HEK293 (cell line): ENCODE measurements at regions not wholly inside any gene's neighbourhood (a gene's known extent, or its start where the extent isn't known, plus 50 kb on each side); places are given as distances from the start of the nearest gene placed in this dataset.

Experiments
- CTCF ChIA-PET: fragments of 350-600 bp; formaldehyde crosslinking; extraction: SDS; loops from one replicate; lab custom pipeline; 2021; ENCODE audit warnings: antibody characterized with exemption; lab: Yijun Ruan, JAX
- POLR2A ChIA-PET: fragments of 300-600 bp; formaldehyde crosslinking; extraction: SDS; loops from one replicate; lab custom pipeline; 2020; ENCODE audit warnings: antibody characterized with exemption, inconsistent platforms; lab: Yijun Ruan, JAX
- H3K27ac ChIP-seq: fragments of 200-500 bp; sonication (Bioruptor generic); 2 replicates; pipeline ENCODE4 v1.5.1; 2014; ENCODE audit warnings: low read depth, low read length, control low read depth, inconsistent platforms; ENCODE audit errors: extremely low read depth
- H3K36me3 ChIP-seq, 2 experiments: fragments of 200-500 bp in 1 of 2; sonication (Bioruptor generic) in 1 of 2; 1 replicate in 1 of 2; 2 replicates in 1 of 2; pipeline ENCODE4 v1.5.1; 2014 to 2017; ENCODE audit warnings: inconsistent platforms in 2 of 2, low read length in 2 of 2; ENCODE audit not compliant: control insufficient read depth in 2 of 2, insufficient read depth in 1 of 2
- H3K4me1 ChIP-seq: fragments of 200-500 bp; sonication (Bioruptor generic); 2 replicates; pipeline ENCODE4 v1.5.1; 2014; ENCODE audit warnings: mild to moderate bottlenecking, low read length, inconsistent platforms; ENCODE audit not compliant: control insufficient read depth, insufficient read depth
- H3K4me3 ChIP-seq: 2 replicates; pipeline ENCODE4 v1.5.1; 2011; ENCODE audit warnings: low read depth, mild to moderate bottlenecking, control low read depth, low read length, moderate library complexity
- H3K9me3 ChIP-seq: fragments of 200-500 bp; sonication (Bioruptor generic); 2 replicates; pipeline ENCODE4 v1.5.1; 2014; ENCODE audit warnings: low read depth, low read length, inconsistent platforms; ENCODE audit not compliant: control insufficient read depth, insufficient read depth
- GLI2 ChIP-seq: fragments of 450-650 bp; formaldehyde crosslinking; IDR thresholded peaks from 2 replicates; pipeline ENCODE4; 2017; ENCODE audit warnings: missing biosample characterization, missing genetic modification characterization, low read depth, borderline replicate concordance
- HOXA7 ChIP-seq: sonication (generic); formaldehyde crosslinking; IDR thresholded peaks from 2 replicates; pipeline ENCODE4 v1.8.1; 2022; ENCODE audit warnings: missing genetic modification reagents, borderline replicate concordance
- KLF8 ChIP-seq: fragments of 450-650 bp; formaldehyde crosslinking; IDR thresholded peaks from 2 replicates; pipeline ENCODE4 v1.5.1; 2016; ENCODE audit warnings: missing biosample characterization, missing genetic modification characterization
- MYNN ChIP-seq: fragments of 450-650 bp; formaldehyde crosslinking; IDR thresholded peaks from 2 replicates; pipeline ENCODE4 v1.5.1; 2016; ENCODE audit warnings: missing biosample characterization, missing genetic modification characterization, borderline replicate concordance
- OSR2 ChIP-seq: fragments of 450-650 bp; formaldehyde crosslinking; IDR thresholded peaks from 2 replicates; pipeline ENCODE4 v1.5.1; 2016; ENCODE audit warnings: missing biosample characterization, missing genetic modification characterization
- SALL2 ChIP-seq: fragments of 450-650 bp; formaldehyde crosslinking; IDR thresholded peaks from 2 replicates; pipeline ENCODE4 v1.5.0; 2017; ENCODE audit warnings: missing biosample characterization, mild to moderate bottlenecking, missing genetic modification characterization, borderline replicate concordance
- SP3 ChIP-seq: fragments of 450-650 bp; formaldehyde crosslinking; IDR thresholded peaks from 2 replicates; pipeline ENCODE4 v1.5.1; 2016; ENCODE audit warnings: missing biosample characterization, missing genetic modification characterization
- ZBTB11 ChIP-seq: fragments of 450-650 bp; formaldehyde crosslinking; conservative IDR thresholded peaks from 2 replicates; pipeline ENCODE4 v1.5.1; 2016; ENCODE audit warnings: low read depth, missing biosample characterization, missing genetic modification characterization
- ZBTB8A ChIP-seq: fragments of 450-650 bp; formaldehyde crosslinking; IDR thresholded peaks from 2 replicates; pipeline ENCODE4 v1.5.1; 2016; ENCODE audit warnings: missing biosample characterization, missing genetic modification characterization
- ZNF10 ChIP-seq: fragments of 450-650 bp; formaldehyde crosslinking; IDR thresholded peaks from 2 replicates; pipeline ENCODE4 v1.5.1; 2017; ENCODE audit warnings: missing biosample characterization, missing genetic modification characterization
- ZNF157 ChIP-seq: fragments of 450-650 bp; formaldehyde crosslinking; IDR thresholded peaks from 2 replicates; pipeline ENCODE4 v1.5.1; 2016; ENCODE audit warnings: missing biosample characterization, missing genetic modification characterization
- ZNF274 ChIP-seq, 2 experiments: fragments of 200-500 bp in 1 of 2; fragments of 450-650 bp in 1 of 2; sonication (Bioruptor generic) in 1 of 2; formaldehyde crosslinking in 1 of 2; IDR thresholded peaks; 2 replicates each; pipeline versions ENCODE4 v1.5.1 to v1.6.1; 2014 to 2016; ENCODE audit warnings: borderline replicate concordance in 1 of 2, inconsistent platforms in 1 of 2, low read length in 1 of 2, missing biosample characterization in 1 of 2, missing genetic modification characterization in 1 of 2
- ZNF324 ChIP-seq: fragments of 450-650 bp; formaldehyde crosslinking; IDR thresholded peaks from 2 replicates; pipeline ENCODE4 v1.5.1; 2016; ENCODE audit warnings: missing biosample characterization, missing genetic modification characterization
- ZNF404 ChIP-seq: fragments of 450-650 bp; formaldehyde crosslinking; IDR thresholded peaks from 2 replicates; pipeline ENCODE4 v1.5.1; 2017; ENCODE audit warnings: missing biosample characterization, missing genetic modification characterization
- ZNF426 ChIP-seq: fragments of 450-650 bp; formaldehyde crosslinking; IDR thresholded peaks from 2 replicates; pipeline ENCODE4 v1.5.1; 2017; ENCODE audit warnings: missing biosample characterization, missing genetic modification characterization, mild to moderate bottlenecking, inconsistent platforms, moderate library complexity
- ZNF521 ChIP-seq: fragments of 450-650 bp; formaldehyde crosslinking; IDR thresholded peaks from 2 replicates; pipeline ENCODE4 v1.5.1; 2017; ENCODE audit warnings: missing biosample characterization, mild to moderate bottlenecking, missing genetic modification characterization
- ZNF561 ChIP-seq: fragments of 450-650 bp; IDR thresholded peaks from 2 replicates; pipeline ENCODE4 v1.5.1; 2018; ENCODE audit warnings: missing biosample characterization, missing genetic modification characterization, borderline replicate concordance
- ZNF645 ChIP-seq: fragments of 450-650 bp; formaldehyde crosslinking; IDR thresholded peaks from 2 replicates; pipeline ENCODE4; 2016; ENCODE audit warnings: missing biosample characterization, missing genetic modification characterization
- ZNF707 ChIP-seq: fragments of 450-650 bp; formaldehyde crosslinking; IDR thresholded peaks from 2 replicates; pipeline ENCODE4 v1.5.1; 2016; ENCODE audit warnings: missing biosample characterization, missing genetic modification characterization
- ZNF777 ChIP-seq: fragments of 450-650 bp; formaldehyde crosslinking; IDR thresholded peaks from 2 replicates; pipeline ENCODE4 v1.5.1; 2017; ENCODE audit warnings: missing biosample characterization, missing genetic modification characterization, borderline replicate concordance
- ZNF792 ChIP-seq: fragments of 450-650 bp; formaldehyde crosslinking; IDR thresholded peaks from 2 replicates; pipeline ENCODE4 v1.5.1; 2016; ENCODE audit warnings: missing biosample characterization, missing genetic modification characterization
- ZNF830 ChIP-seq: fragments of 450-650 bp; IDR thresholded peaks from 2 replicates; pipeline ENCODE4 v1.5.0; 2018; ENCODE audit warnings: missing biosample characterization, missing genetic modification characterization, low read depth, mild to moderate bottlenecking, moderate library complexity
- ZSCAN23 ChIP-seq: fragments of 450-650 bp; formaldehyde crosslinking; IDR thresholded peaks from 2 replicates; pipeline ENCODE4 v1.5.1; 2016; ENCODE audit warnings: missing biosample characterization, missing genetic modification characterization
- TF ChIP-seq, protein P1 (sequence below): fragments of 450-650 bp; formaldehyde crosslinking; IDR thresholded peaks from 2 replicates; pipeline ENCODE4 v1.5.1; 2016; ENCODE audit warnings: missing biosample characterization, missing genetic modification characterization
- TF ChIP-seq, protein P2 (sequence below): fragments of 450-650 bp; formaldehyde crosslinking; IDR thresholded peaks from 2 replicates; pipeline ENCODE4 v1.5.1; 2016; ENCODE audit warnings: missing biosample characterization, missing genetic modification characterization

- POLR2A ChIA-PET, result no interaction called here
- CTCF ChIA-PET, result no interaction called here
Measured at GRCh38 chr1:194040496-194040895, 854.1 kb upstream of the B3GALT2 start.

DNA sequence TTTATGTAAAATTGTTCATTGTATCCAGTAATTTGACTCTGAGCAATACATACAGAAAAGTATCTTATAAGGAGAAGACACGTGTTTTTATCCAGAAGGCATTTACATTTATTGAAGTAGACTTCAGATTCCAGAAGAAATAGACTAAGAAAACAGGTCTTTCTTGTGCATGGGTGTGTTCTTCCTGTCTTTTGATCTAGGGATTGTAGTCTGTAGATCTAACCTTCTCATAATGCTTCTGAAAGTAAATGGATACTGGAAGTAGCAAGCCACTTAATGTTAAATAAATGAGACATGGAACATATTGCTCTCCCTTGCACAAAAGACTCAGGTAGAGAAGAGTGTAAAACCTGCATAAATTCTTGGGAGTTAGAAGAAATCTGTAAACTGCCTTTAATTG is 853.2 kb upstream of the B3GALT2 start:
- CTCF ChIA-PET, result no interaction called here

More at GRCh38 chr1:194040496-194040895, 854.1 kb upstream of the B3GALT2 start:
- TF ChIP-seq, protein P1, sequence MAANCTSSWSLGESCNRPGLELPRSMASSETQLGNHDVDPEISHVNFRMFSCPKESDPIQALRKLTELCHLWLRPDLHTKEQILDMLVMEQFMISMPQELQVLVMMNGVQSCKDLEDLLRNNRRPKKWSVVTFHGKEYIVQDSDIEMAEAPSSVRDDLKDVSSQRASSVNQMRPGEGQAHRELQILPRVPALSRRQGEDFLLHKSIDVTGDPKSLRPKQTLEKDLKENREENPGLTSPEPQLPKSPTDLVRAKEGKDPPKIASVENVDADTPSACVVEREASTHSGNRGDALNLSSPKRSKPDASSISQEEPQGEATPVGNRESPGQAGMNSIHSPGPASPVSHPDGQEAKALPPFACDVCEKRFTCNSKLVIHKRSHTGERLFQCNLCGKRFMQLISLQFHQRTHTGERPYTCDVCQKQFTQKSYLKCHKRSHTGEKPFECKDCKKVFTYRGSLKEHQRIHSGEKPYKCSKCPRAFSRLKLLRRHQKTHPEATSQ (tag by site-specific recombination), result no peak
- no peak for TF ChIP-seq GLI2 (tag by site-specific recombination)
- no peak for TF ChIP-seq ZNF707 (tag by site-specific recombination)
- TF ChIP-seq ZNF830 (tag by site-specific recombination), result no peak
- TF ChIP-seq ZNF561, result no peak
- no peak for TF ChIP-seq ZNF404 (tag by site-specific recombination)
- no peak for TF ChIP-seq ZNF274 (IDR thresholded peaks at IDR 0.05; ENCODE audit: low read length)
- TF ChIP-seq ZNF274 (tag by site-specific recombination; IDR thresholded peaks at IDR 0.05; ENCODE audit: borderline replicate concordance), result no peak
- TF ChIP-seq, protein P2, sequence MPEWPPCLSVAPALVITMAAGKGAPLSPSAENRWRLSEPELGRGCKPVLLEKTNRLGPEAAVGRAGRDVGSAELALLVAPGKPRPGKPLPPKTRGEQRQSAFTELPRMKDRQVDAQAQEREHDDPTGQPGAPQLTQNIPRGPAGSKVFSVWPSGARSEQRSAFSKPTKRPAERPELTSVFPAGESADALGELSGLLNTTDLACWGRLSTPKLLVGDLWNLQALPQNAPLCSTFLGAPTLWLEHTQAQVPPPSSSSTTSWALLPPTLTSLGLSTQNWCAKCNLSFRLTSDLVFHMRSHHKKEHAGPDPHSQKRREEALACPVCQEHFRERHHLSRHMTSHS (tag by site-specific recombination), result no peak
- TF ChIP-seq ZNF324 (tag by site-specific recombination), result no peak
- TF ChIP-seq ZSCAN23 (tag by site-specific recombination), result no peak
- no peak for TF ChIP-seq ZNF157 (tag by site-specific recombination)
- no peak for TF ChIP-seq SALL2
- no peak for TF ChIP-seq ZBTB11
- TF ChIP-seq ZNF426, result no peak
- TF ChIP-seq ZNF792, result no peak
- no peak for TF ChIP-seq ZBTB8A (tag by site-specific recombination)
- no peak for TF ChIP-seq OSR2 (tag by site-specific recombination)
- TF ChIP-seq ZNF10 (tag by site-specific recombination), result no peak
- no peak for TF ChIP-seq SP3
- no peaks in the 10 kb centered on the region for H3K4me1 ChIP-seq
- H3K4me3 ChIP-seq, result no peak overlapping the region
- H3K9me3 ChIP-seq, result no peaks in the 10 kb centered on the region
- no peak overlapping the region for H3K27ac ChIP-seq
- no peaks in the 10 kb centered on the region for H3K36me3 ChIP-seq

More for the DNA sequence above, 853.2 kb upstream of the B3GALT2 start:
- Histone ChIP-seq H3K9me3 (no peaks in the 10 kb centered on the region), H3K4me3 (no peak overlapping the region), H3K36me3 (no peaks in the 10 kb centered on the region), H3K4me1 (no peaks in the 10 kb centered on the region), H3K27ac (no peak overlapping the region)
- TF ChIP-seq KLF8 (tag by site-specific recombination) (no peak), HOXA7 (no peak), MYNN (tag by site-specific recombination) (no peak), ZNF521 (tag by site-specific recombination) (no peak), ZNF645 (tag by site-specific recombination) (no peak), ZNF777 (tag by site-specific recombination) (no peak)
- POLR2A ChIA-PET, result no interaction called here
